Esophagus muscularis mucosa (tissue), 4 donors: ENCODE measurements at regions not wholly inside any gene's neighbourhood (a gene's known extent, or its start where the extent isn't known, plus 50 kb on each side); places are given as distances from the start of the nearest gene placed in this dataset.

Experiments used
- CTCF ChIP-seq, 3 experiments: fragments of 200-600 bp in 2 of 3; fragments of 450-650 bp in 1 of 3; sonication (generic) in 2 of 3; IDR thresholded peaks; one replicate each; pipeline ENCODE4 v1.5.1; 2017 to 2019; ENCODE audit warnings: antibody characterized with exemption in 3 of 3, mild to moderate bottlenecking in 2 of 3, moderate library complexity in 1 of 3
- EP300 ChIP-seq: sonication (generic); formaldehyde crosslinking; IDR thresholded peaks from one replicate; pipeline ENCODE4 v1.6.1; 2017; ENCODE audit warnings: antibody characterized with exemption
- POLR2A ChIP-seq: fragments of 450-650 bp; IDR thresholded peaks from one replicate; pipeline ENCODE4 v1.6.1; 2017; ENCODE audit warnings: antibody characterized with exemption, moderate library complexity, mild to moderate bottlenecking, low read depth

GRCh38 chr3:101123081-101123480 lies 129.9 kb upstream of the ABI3BP start:
- TF ChIP-seq EP300 (no peak), POLR2A (no peak), CTCF (IDR thresholded peaks at IDR 0.05) (no peak)
